ENCODE measurements at regions not wholly inside any gene's neighbourhood (a gene's known extent, or its start where the extent isn't known, plus 50 kb on each side); places are given as distances from the start of the nearest gene placed in this dataset.

- intact Hi-C loops (cut with DNase I) = no loop called here
- H3K36me3 ChIP-seq = no peaks in the 10 kb centered on the region
Measured at GRCh38 chr6:121600389-121601168, 165.1 kb downstream of the GJA1 start.

GRCh38 chr6:121603486-121603885, 168.0 kb downstream of the GJA1 start:
- DNase-seq (no peak), ATAC-seq (no peak)
- Histone ChIP-seq H3K4me3 (no peak overlapping the region), H3K4me1 (no peaks in the 10 kb centered on the region), H3K27ac (no peak overlapping the region), H3K36me3 (no peaks in the 10 kb centered on the region), H3K9me3 (no peaks in the 10 kb centered on the region), H3K27me3 (no peaks in the 10 kb centered on the region)
- TF ChIP-seq, protein P1, sequence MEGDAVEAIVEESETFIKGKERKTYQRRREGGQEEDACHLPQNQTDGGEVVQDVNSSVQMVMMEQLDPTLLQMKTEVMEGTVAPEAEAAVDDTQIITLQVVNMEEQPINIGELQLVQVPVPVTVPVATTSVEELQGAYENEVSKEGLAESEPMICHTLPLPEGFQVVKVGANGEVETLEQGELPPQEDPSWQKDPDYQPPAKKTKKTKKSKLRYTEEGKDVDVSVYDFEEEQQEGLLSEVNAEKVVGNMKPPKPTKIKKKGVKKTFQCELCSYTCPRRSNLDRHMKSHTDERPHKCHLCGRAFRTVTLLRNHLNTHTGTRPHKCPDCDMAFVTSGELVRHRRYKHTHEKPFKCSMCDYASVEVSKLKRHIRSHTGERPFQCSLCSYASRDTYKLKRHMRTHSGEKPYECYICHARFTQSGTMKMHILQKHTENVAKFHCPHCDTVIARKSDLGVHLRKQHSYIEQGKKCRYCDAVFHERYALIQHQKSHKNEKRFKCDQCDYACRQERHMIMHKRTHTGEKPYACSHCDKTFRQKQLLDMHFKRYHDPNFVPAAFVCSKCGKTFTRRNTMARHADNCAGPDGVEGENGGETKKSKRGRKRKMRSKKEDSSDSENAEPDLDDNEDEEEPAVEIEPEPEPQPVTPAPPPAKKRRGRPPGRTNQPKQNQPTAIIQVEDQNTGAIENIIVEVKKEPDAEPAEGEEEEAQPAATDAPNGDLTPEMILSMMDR (IDR thresholded peaks at IDR 0.05) = no peak
- intact Hi-C loops (cut with DNase I) = no loop called here

More at GRCh38 chr6:121600389-121601168, 165.1 kb downstream of the GJA1 start:
- Histone ChIP-seq H3K4me3 (no peak overlapping the region), H3K27me3 (no peaks in the 10 kb centered on the region), H3K27ac (no peak overlapping the region), H3K9me3 (no peaks in the 10 kb centered on the region), H3K4me1 (no peaks in the 10 kb centered on the region)
- ATAC-seq (no peak), DNase-seq (peak in 2 of 4 donors; percentile 59 to 76)
- TF ChIP-seq, protein P1 (IDR thresholded peaks at IDR 0.05) = no peak

- no peak for DNase-seq
- TF ChIP-seq, protein P1 (IDR thresholded peaks at IDR 0.05) = no peak
- no peaks in the 10 kb centered on the region for H3K27me3 ChIP-seq
- H3K36me3 ChIP-seq = no peaks in the 10 kb centered on the region
- no peak overlapping the region for H3K27ac ChIP-seq
- no peak for ATAC-seq
- intact Hi-C loops (cut with DNase I) = no loop called here
- no peaks in the 10 kb centered on the region for H3K9me3 ChIP-seq
- H3K4me3 ChIP-seq = no peak overlapping the region
- no peaks in the 10 kb centered on the region for H3K4me1 ChIP-seq
Measured at GRCh38 chr6:121607721-121608120, 172.3 kb downstream of the GJA1 start.

DNA sequence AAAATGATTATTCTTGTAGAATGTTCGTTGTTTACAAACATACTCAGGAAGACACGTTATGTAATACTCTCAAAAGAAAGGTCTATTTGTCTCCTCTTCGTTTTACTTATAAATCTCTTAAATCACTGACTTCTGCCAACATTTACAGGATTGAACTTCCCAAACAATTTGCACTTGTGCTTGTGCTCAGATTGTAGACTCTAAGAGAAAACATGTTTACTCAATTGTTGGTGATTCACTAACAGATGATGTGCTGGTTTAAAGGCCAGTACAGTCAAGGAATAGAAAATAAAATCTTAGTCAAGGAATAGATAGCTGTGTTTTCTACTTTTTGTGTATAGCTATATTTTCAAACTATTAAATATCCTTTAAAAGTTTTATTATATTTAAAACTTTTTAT, 172.8 kb downstream of the GJA1 start:
- no peaks in the 10 kb centered on the region for H3K9me3 ChIP-seq
- no peak for ATAC-seq
- no peaks in the 10 kb centered on the region for H3K4me1 ChIP-seq
- H3K36me3 ChIP-seq = no peaks in the 10 kb centered on the region
- TF ChIP-seq, protein P1 (IDR thresholded peaks at IDR 0.05) = no peak
- DNase-seq = no peak
- no peak overlapping the region for H3K4me3 ChIP-seq
- no peaks in the 10 kb centered on the region for H3K27me3 ChIP-seq
- intact Hi-C loops (cut with DNase I) = no loop called here
- H3K27ac ChIP-seq = no peak overlapping the region

GRCh38 chr6:121609281-121609680, 173.8 kb downstream of the GJA1 start:
- H3K9me3 ChIP-seq = no peaks in the 10 kb centered on the region
- DNase-seq = no peak
- no peaks in the 10 kb centered on the region for H3K27me3 ChIP-seq
- TF ChIP-seq, protein P1 (IDR thresholded peaks at IDR 0.05) = no peak
- no peak overlapping the region for H3K27ac ChIP-seq
- no peak for ATAC-seq
- no peak overlapping the region for H3K4me3 ChIP-seq
- H3K4me1 ChIP-seq = no peaks in the 10 kb centered on the region
- intact Hi-C loops (cut with DNase I) = no loop called here
- H3K36me3 ChIP-seq = no peaks in the 10 kb centered on the region

All from left lung (tissue), 4 donors.